ENCODE measurements at regions not wholly inside any gene's neighbourhood (a gene's known extent, or its start where the extent isn't known, plus 50 kb on each side); places are given as distances from the start of the nearest gene placed in this dataset.

GRCh38 chr13:64900039-64900438 is 2330.1 kb downstream of the PCDH9 start:
- Histone ChIP-seq H3K4me3 (no peak overlapping the region), H3K36me3 (ENCODE audit: insufficient read depth, low read length) (no peaks in the 10 kb centered on the region), H3K9me3 (ENCODE audit: low read depth, low read length) (no peaks in the 10 kb centered on the region), H3K27ac (no peak overlapping the region), H3K9ac (ENCODE audit: insufficient read length) (no peak overlapping the region)
- TF ChIP-seq EZH2 (IDR thresholded peaks at IDR 0.05) (no peak), FOXP2 (optimal IDR thresholded peaks at IDR 0.05; ENCODE audit: control extremely low read depth, extremely low read length, insufficient read depth) (no peak), POLR2AphosphoS5 (IDR thresholded peaks at IDR 0.05; ENCODE audit: borderline replicate concordance, low read depth, low read length) (no peak)
- DNase-seq (ENCODE audit: low read depth, low spot score), result no peak

GRCh38 chr13:64884976-64885375 is 2345.2 kb downstream of the PCDH9 start:
- no peak for TF ChIP-seq POLR2AphosphoS5 (IDR thresholded peaks at IDR 0.05; ENCODE audit: borderline replicate concordance, low read depth, low read length)
- TF ChIP-seq FOXP2 (optimal IDR thresholded peaks at IDR 0.05; ENCODE audit: control extremely low read depth, extremely low read length, insufficient read depth), result no peak
- TF ChIP-seq EZH2 (IDR thresholded peaks at IDR 0.05), result no peak
- no peak overlapping the region for H3K27ac ChIP-seq
- H3K9me3 ChIP-seq (ENCODE audit: low read depth, low read length), result no peaks in the 10 kb centered on the region
- no peaks in the 10 kb centered on the region for H3K36me3 ChIP-seq (ENCODE audit: insufficient read depth, low read length)
- no peak overlapping the region for H3K9ac ChIP-seq (ENCODE audit: insufficient read length)
- no peak for DNase-seq (ENCODE audit: low read depth, low spot score)
- no peak overlapping the region for H3K4me3 ChIP-seq

GRCh38 chr13:64877176-64877575 is 2353.0 kb downstream of the PCDH9 start:
- Histone ChIP-seq H3K27ac (no peak overlapping the region), H3K9ac (ENCODE audit: insufficient read length) (no peak overlapping the region), H3K9me3 (ENCODE audit: low read depth, low read length) (no peaks in the 10 kb centered on the region), H3K36me3 (ENCODE audit: insufficient read depth, low read length) (no peaks in the 10 kb centered on the region), H3K4me3 (no peak overlapping the region)
- TF ChIP-seq EZH2 (IDR thresholded peaks at IDR 0.05), result no peak
- no peak for TF ChIP-seq FOXP2 (optimal IDR thresholded peaks at IDR 0.05; ENCODE audit: control extremely low read depth, extremely low read length, insufficient read depth)
- TF ChIP-seq POLR2AphosphoS5 (IDR thresholded peaks at IDR 0.05; ENCODE audit: borderline replicate concordance, low read depth, low read length), result no peak
- no peak for DNase-seq (ENCODE audit: low read depth, low spot score)

- no peak overlapping the region for H3K9ac ChIP-seq (ENCODE audit: insufficient read length)
- H3K4me3 ChIP-seq, result no peak overlapping the region
- no peak overlapping the region for H3K27ac ChIP-seq
- no peaks in the 10 kb centered on the region for H3K9me3 ChIP-seq (ENCODE audit: low read depth, low read length)
- H3K36me3 ChIP-seq (ENCODE audit: insufficient read depth, low read length), result no peaks in the 10 kb centered on the region
- TF ChIP-seq FOXP2 (optimal IDR thresholded peaks at IDR 0.05; ENCODE audit: control extremely low read depth, extremely low read length, insufficient read depth), result no peak
- TF ChIP-seq POLR2AphosphoS5 (IDR thresholded peaks at IDR 0.05; ENCODE audit: borderline replicate concordance, low read depth, low read length), result no peak
- TF ChIP-seq EZH2 (IDR thresholded peaks at IDR 0.05), result no peak
- DNase-seq (ENCODE audit: low read depth, low spot score), result no peak
Observed at GRCh38 chr13:64871742-64872141, 2358.4 kb downstream of the PCDH9 start.

GRCh38 chr13:64869539-64869938 is 2360.6 kb downstream of the PCDH9 start:
- H3K9me3 ChIP-seq (ENCODE audit: low read depth, low read length), result no peaks in the 10 kb centered on the region
- no peaks in the 10 kb centered on the region for H3K36me3 ChIP-seq (ENCODE audit: insufficient read depth, low read length)
- DNase-seq (ENCODE audit: low read depth, low spot score), result no peak
- no peak overlapping the region for H3K27ac ChIP-seq
- no peak for TF ChIP-seq FOXP2 (optimal IDR thresholded peaks at IDR 0.05; ENCODE audit: control extremely low read depth, extremely low read length, insufficient read depth)
- no peak for TF ChIP-seq EZH2 (IDR thresholded peaks at IDR 0.05)
- TF ChIP-seq POLR2AphosphoS5 (IDR thresholded peaks at IDR 0.05; ENCODE audit: borderline replicate concordance, low read depth, low read length), result no peak
- H3K4me3 ChIP-seq, result no peak overlapping the region
- H3K9ac ChIP-seq (ENCODE audit: insufficient read length), result no peak overlapping the region

GRCh38 chr13:64867856-64868255 is 2362.3 kb downstream of the PCDH9 start:
- DNase-seq (ENCODE audit: low read depth, low spot score), result no peak
- Histone ChIP-seq H3K9me3 (ENCODE audit: low read depth, low read length) (no peaks in the 10 kb centered on the region), H3K36me3 (ENCODE audit: insufficient read depth, low read length) (no peaks in the 10 kb centered on the region), H3K9ac (ENCODE audit: insufficient read length) (no peak overlapping the region), H3K27ac (no peak overlapping the region), H3K4me3 (no peak overlapping the region)
- TF ChIP-seq POLR2AphosphoS5 (IDR thresholded peaks at IDR 0.05; ENCODE audit: borderline replicate concordance, low read depth, low read length) (no peak), FOXP2 (optimal IDR thresholded peaks at IDR 0.05; ENCODE audit: control extremely low read depth, extremely low read length, insufficient read depth) (no peak)

- no peak overlapping the region for H3K4me3 ChIP-seq
- DNase-seq (ENCODE audit: low read depth, low spot score), result no peak
- H3K27ac ChIP-seq, result no peak overlapping the region
Observed at GRCh38 chr13:64866331-64866730, 2363.8 kb downstream of the PCDH9 start.

GRCh38 chr13:64855506-64855905 is 2374.6 kb downstream of the PCDH9 start:
- no peak overlapping the region for H3K4me3 ChIP-seq
- no peak overlapping the region for H3K9ac ChIP-seq (ENCODE audit: insufficient read length)
- no peaks in the 10 kb centered on the region for H3K36me3 ChIP-seq (ENCODE audit: insufficient read depth, low read length)
- no peaks in the 10 kb centered on the region for H3K9me3 ChIP-seq (ENCODE audit: low read depth, low read length)
- DNase-seq (ENCODE audit: low read depth, low spot score), result peak; percentile 10
- H3K27ac ChIP-seq, result no peak overlapping the region
- TF ChIP-seq EZH2 (IDR thresholded peaks at IDR 0.05), result no peak
- no peak for TF ChIP-seq POLR2AphosphoS5 (IDR thresholded peaks at IDR 0.05; ENCODE audit: borderline replicate concordance, low read depth, low read length)
- no peak for TF ChIP-seq FOXP2 (optimal IDR thresholded peaks at IDR 0.05; ENCODE audit: control extremely low read depth, extremely low read length, insufficient read depth)

More at GRCh38 chr13:64866331-64866730, 2363.8 kb downstream of the PCDH9 start:
- no peak for TF ChIP-seq FOXP2 (optimal IDR thresholded peaks at IDR 0.05; ENCODE audit: control extremely low read depth, extremely low read length, insufficient read depth)
- no peak for TF ChIP-seq POLR2AphosphoS5 (IDR thresholded peaks at IDR 0.05; ENCODE audit: borderline replicate concordance, low read depth, low read length)
- no peak for TF ChIP-seq EZH2 (IDR thresholded peaks at IDR 0.05)
- no peak overlapping the region for H3K9ac ChIP-seq (ENCODE audit: insufficient read length)
- H3K9me3 ChIP-seq (ENCODE audit: low read depth, low read length), result no peaks in the 10 kb centered on the region
- H3K36me3 ChIP-seq (ENCODE audit: insufficient read depth, low read length), result no peaks in the 10 kb centered on the region

GRCh38 chr13:64850017-64850416 is 2380.1 kb downstream of the PCDH9 start:
- no peaks in the 10 kb centered on the region for H3K9me3 ChIP-seq (ENCODE audit: low read depth, low read length)
- no peak for DNase-seq (ENCODE audit: low read depth, low spot score)
- TF ChIP-seq FOXP2 (optimal IDR thresholded peaks at IDR 0.05; ENCODE audit: control extremely low read depth, extremely low read length, insufficient read depth), result no peak
- TF ChIP-seq POLR2AphosphoS5 (IDR thresholded peaks at IDR 0.05; ENCODE audit: borderline replicate concordance, low read depth, low read length), result no peak
- no peak for TF ChIP-seq EZH2 (IDR thresholded peaks at IDR 0.05)

More at GRCh38 chr13:64850017-64850416, 2380.1 kb downstream of the PCDH9 start:
- no peak overlapping the region for H3K4me3 ChIP-seq
- no peaks in the 10 kb centered on the region for H3K36me3 ChIP-seq (ENCODE audit: insufficient read depth, low read length)
- no peak overlapping the region for H3K9ac ChIP-seq (ENCODE audit: insufficient read length)
- no peak overlapping the region for H3K27ac ChIP-seq
